Tibial nerve (tissue), 4 donors: ENCODE measurements at regions not wholly inside any gene's neighbourhood (a gene's known extent, or its start where the extent isn't known, plus 50 kb on each side); places are given as distances from the start of the nearest gene placed in this dataset.

Source experiments
- CTCF ChIP-seq, 5 experiments: fragments of 200-600 bp in 3 of 5; fragments of 450-650 bp in 2 of 5; sonication (generic) in 3 of 5; IDR thresholded peaks; one replicate each; pipeline ENCODE4 v1.5.1; 2016 to 2019; ENCODE audit warnings: antibody characterized with exemption in 5 of 5, mild to moderate bottlenecking in 3 of 5, moderate library complexity in 2 of 5
- EP300 ChIP-seq, 2 donors: sonication (generic); formaldehyde crosslinking; IDR thresholded peaks; one replicate each; pipeline ENCODE4 v1.6.1; 2017; ENCODE audit warnings: antibody characterized with exemption in 2 of 2, mild to moderate bottlenecking in 1 of 2

GRCh38 chr1:83103341-83103740 is 895.6 kb downstream of the TTLL7 start:
- TF ChIP-seq CTCF (IDR thresholded peaks at IDR 0.05) (no peak), EP300 (IDR thresholded peaks at IDR 0.05) (no peak)
